PC-3 (cell line): ENCODE measurements at regions not wholly inside any gene's neighbourhood (a gene's known extent, or its start where the extent isn't known, plus 50 kb on each side); places are given as distances from the start of the nearest gene placed in this dataset.

Source experiments
- CTCF ChIP-seq: fragments of 300-600 bp; sonication (generic); conservative IDR thresholded peaks from 2 replicates; pipeline ENCODE4 v1.5.1; 2017; ENCODE audit warnings: antibody characterized with exemption, low read depth, mild to moderate bottlenecking, low read length
- EZH2 ChIP-seq: fragments of 300-600 bp; sonication (generic); IDR thresholded peaks from one replicate; pipeline ENCODE4 v1.6.1; 2017; ENCODE audit warnings: antibody characterized with exemption, mild to moderate bottlenecking, low read length; ENCODE audit not compliant: unreplicated experiment
- EZH2phosphoT487 ChIP-seq: fragments of 300-600 bp; sonication (generic); IDR thresholded peaks from 2 replicates; pipeline ENCODE4 v1.6.1; 2018; ENCODE audit warnings: mild to moderate bottlenecking, antibody characterized with exemption, low read length, borderline replicate concordance

DNA sequence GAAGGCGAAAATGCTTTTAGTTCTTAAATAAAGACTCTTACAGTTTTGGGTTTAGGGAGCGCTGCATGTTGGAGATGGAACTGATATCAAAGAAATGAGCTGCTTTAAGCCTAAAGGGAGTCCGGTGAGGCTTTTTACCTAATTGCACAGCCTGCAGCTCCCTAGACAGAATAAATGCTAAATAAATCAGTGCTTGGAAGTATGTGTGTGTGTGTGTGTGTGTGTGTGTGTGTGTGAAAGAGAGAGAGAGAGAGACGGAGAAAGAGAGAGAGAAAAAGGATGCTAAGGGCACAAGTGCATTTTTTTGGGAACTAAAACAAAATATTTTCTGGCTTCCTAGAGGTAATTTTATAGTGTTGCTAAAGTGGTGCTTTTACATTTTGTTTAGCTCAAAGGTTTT is 88.4 kb downstream of the MTRR start:
- TF ChIP-seq EZH2 (no peak), CTCF (no peak), EZH2phosphoT487 (no peak)
